B cell (primary cell): ENCODE measurements at regions not wholly inside any gene's neighbourhood (a gene's known extent, or its start where the extent isn't known, plus 50 kb on each side); places are given as distances from the start of the nearest gene placed in this dataset.

Experiments used
- ATAC-seq: fragments of 200-7000 bp; cut with Tn5 transposase; one replicate; pipeline ENCODE4 v1.10.0; 2021; ENCODE audit warnings: low read depth, mild to moderate bottlenecking, moderate number of reproducible peaks, moderate library complexity
- CTCF ChIA-PET: fragments of 350-600 bp; sonication (Branson Sonifier 250); formaldehyde crosslinking; loops from one replicate; lab custom pipeline; 2021; ENCODE audit warnings: antibody characterized with exemption, inconsistent platforms; lab: Charles Lee
- POLR2A ChIA-PET: fragments of 350-600 bp; sonication (Branson Sonifier 250); formaldehyde crosslinking; loops from one replicate; lab custom pipeline; 2021; ENCODE audit warnings: antibody characterized with exemption; lab: Charles Lee
- DNase-seq: peaks from one replicate; pipeline ENCODE4 v3.0.0; 2013
- H2AFZ ChIP-seq: 2 replicates; pipeline ENCODE4 v1.6.1; 2012; ENCODE audit warnings: mild to moderate bottlenecking, low read depth, low read length; ENCODE audit not compliant: insufficient read depth, poor library complexity, severe bottlenecking
- H3K27ac ChIP-seq, 2 donors: 1 replicate in 1 of 2; 2 replicates in 1 of 2; pipeline ENCODE4 v1.5.1; 2012 to 2013; ENCODE audit warnings: low read length in 2 of 2, mild to moderate bottlenecking in 2 of 2, moderate library complexity in 1 of 2
- H3K27me3 ChIP-seq, 4 experiments: fragments of 200-600 bp in 1 of 4; sonication (generic) in 1 of 4; replicated peaks in 1 of 4; 1 replicate in 2 of 4; 2 replicates in 2 of 4; pipeline versions ENCODE4 v1.6.1 to v1.7.0; 2013 to 2016; ENCODE audit warnings: low read length in 3 of 4, mild to moderate bottlenecking in 2 of 4, mixed read lengths in 1 of 4, moderate library complexity in 1 of 4; ENCODE audit not compliant: insufficient read depth in 4 of 4, control insufficient read depth in 3 of 4; ENCODE audit errors: control extremely low read depth in 1 of 4
- H3K36me3 ChIP-seq, 2 experiments: replicated peaks in 1 of 2; 1 replicate in 1 of 2; 2 replicates in 1 of 2; pipeline versions ENCODE4 v1.6.1 to v1.7.1; 2013; ENCODE audit warnings: low read length in 1 of 2; ENCODE audit not compliant: insufficient read depth in 2 of 2, control insufficient read depth in 1 of 2; ENCODE audit errors: control extremely low read depth in 1 of 2, extremely low read depth in 1 of 2
- H3K4me1 ChIP-seq, 2 donors: fragments of 200-600 bp in 1 of 2; sonication (generic) in 1 of 2; 1 replicate in 1 of 2; 2 replicates in 1 of 2; pipeline versions ENCODE4 v1.5.1 to v1.6.1; 2013 to 2017; ENCODE audit warnings: low read length in 2 of 2; ENCODE audit not compliant: control insufficient read depth in 2 of 2, insufficient read depth in 2 of 2
- H3K4me2 ChIP-seq: replicated peaks from 2 replicates; pipeline ENCODE3; 2012; ENCODE audit warnings: mild to moderate bottlenecking, low read depth, low read length; ENCODE audit not compliant: poor library complexity, severe bottlenecking
- H3K4me3 ChIP-seq, 5 experiments: fragments of 200-600 bp in 1 of 5; sonication (generic) in 1 of 5; 1 replicate in 3 of 5; 2 replicates in 2 of 5; pipeline versions ENCODE4 v1.5.1 to v1.7.0; 2011 to 2016; ENCODE audit warnings: low read length in 4 of 5, mild to moderate bottlenecking in 4 of 5, low read depth in 2 of 5, control low read depth in 1 of 5, moderate library complexity in 1 of 5; ENCODE audit not compliant: insufficient read depth in 1 of 5; ENCODE audit errors: control extremely low read depth in 1 of 5, extremely low read depth in 1 of 5
- H3K79me2 ChIP-seq: fragments of 200-600 bp; sonication (generic); one replicate; pipeline ENCODE4 v1.6.0; 2016; ENCODE audit warnings: low read length; ENCODE audit not compliant: control insufficient read depth, insufficient read depth
- H3K9ac ChIP-seq: fragments of 200-600 bp; sonication (generic); 2 replicates; pipeline ENCODE4 v1.6.1; 2017; ENCODE audit warnings: mild to moderate bottlenecking, low read length, moderate library complexity
- H3K9me3 ChIP-seq, 3 donors: one replicate each; pipeline versions ENCODE4 v1.6.1 to v1.7.1; 2013; ENCODE audit warnings: low read length in 2 of 3; ENCODE audit not compliant: control insufficient read depth in 2 of 3, insufficient read depth in 1 of 3; ENCODE audit errors: control extremely low read depth in 1 of 3
- H4K20me1 ChIP-seq: 2 replicates; pipeline ENCODE4 v1.6.0; 2012; ENCODE audit warnings: mild to moderate bottlenecking, low read length; ENCODE audit not compliant: insufficient read depth, control insufficient read depth, poor library complexity, severe bottlenecking
- H3K27ac Mint-ChIP-seq: one replicate; pipeline ENCODE4 v1.8.0; 2021; ENCODE audit warnings: mixed read lengths
- H3K27me3 Mint-ChIP-seq: one replicate; pipeline ENCODE4 v1.8.0; 2021; ENCODE audit warnings: mixed read lengths
- H3K4me1 Mint-ChIP-seq: one replicate; pipeline ENCODE4 v1.8.0; 2021; ENCODE audit warnings: mixed read lengths
- H3K4me3 Mint-ChIP-seq: one replicate; pipeline ENCODE4 v1.8.0; 2021; ENCODE audit warnings: mixed read lengths
- H3K9me3 Mint-ChIP-seq: one replicate; pipeline ENCODE4 v1.8.0; 2022; ENCODE audit warnings: mixed read lengths; ENCODE audit not compliant: insufficient read depth
- CTCF ChIP-seq: fragments of 200-600 bp; IDR thresholded peaks from one replicate; pipeline ENCODE4 v1.8.0; 2022; ENCODE audit warnings: antibody characterized with exemption, mild to moderate bottlenecking
- EZH2 ChIP-seq: IDR thresholded peaks from 2 replicates; pipeline ENCODE4 v1.6.1; 2012; ENCODE audit warnings: borderline replicate concordance, low read depth, mild to moderate bottlenecking, moderate library complexity, low read length; ENCODE audit not compliant: insufficient read depth, poor library complexity, severe bottlenecking
- WGBS: methylation state at CpG from one replicate; pipeline ENCODE4 v1.1.5; 2013; ENCODE audit warnings: missing lambda C conversion rate; ENCODE audit not compliant: insufficient coverage; 5-methylcytosine and 5-hydroxymethylcytosine counted together
- intact Hi-C: fragments of 100-400 bp; cut with micrococcal nuclease; formaldehyde crosslinking; loops from one replicate; pipeline ENCODE4 v1.10.0; 2022

DNA sequence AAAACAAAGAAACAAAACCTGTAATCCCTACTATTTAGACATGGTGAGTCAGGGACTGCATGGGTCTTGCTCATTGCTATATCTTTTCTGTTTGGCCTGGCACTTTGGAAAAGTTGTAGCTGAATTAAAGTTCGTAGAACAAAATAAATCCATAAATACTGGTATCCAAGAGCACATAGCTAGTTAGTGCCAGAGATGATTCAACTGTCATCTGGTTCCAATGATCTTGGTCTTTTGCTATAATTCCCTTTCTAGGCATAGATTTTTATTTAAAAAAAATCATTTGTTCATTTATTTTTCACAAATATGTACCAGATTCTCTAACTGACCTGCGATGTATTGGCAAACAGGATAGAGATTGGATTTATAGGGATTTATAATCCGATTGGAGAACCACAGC lies 1436.1 kb upstream of the GOT2 start:
- Mint-ChIP-seq H3K27ac (no peak overlapping the region), H3K27me3 (no peaks in the 10 kb centered on the region), H3K4me1 (no peaks in the 10 kb centered on the region), H3K9me3 (peaks cover 4% of the 10 kb centered on the region), H3K4me3 (no peak overlapping the region)
- no peak overlapping the region for H2AFZ ChIP-seq
- ATAC-seq (no peak), DNase-seq (no peak)
- ChIA-PET POLR2A (no interaction called here), CTCF (interaction anchor here (0.7 kb wide), 1 partner anchor 23 kb away, joined by 3 read pairs; no protein-coding TSS in a partner anchor)
- H3K4me3 ChIP-seq = no peak overlapping the region
- H3K4me1 ChIP-seq = no peaks in the 10 kb centered on the region
- no peak overlapping the region for H3K9ac ChIP-seq
- H3K27ac ChIP-seq = no peak overlapping the region
- no CpG with 5 or more reads among the region's 3 CpGs for WGBS
- no peaks in the 10 kb centered on the region for H3K79me2 ChIP-seq
- no peak overlapping the region for H3K4me2 ChIP-seq
- peaks cover 0 to 4% (median 1%) of the 10 kb centered on the region in 3 donors for H3K9me3 ChIP-seq
- TF ChIP-seq CTCF = no peak
- no peak for TF ChIP-seq EZH2
- no peaks in the 10 kb centered on the region for H3K27me3 ChIP-seq
- no peaks in the 10 kb centered on the region for H4K20me1 ChIP-seq
- intact Hi-C loops = no loop called here
- H3K36me3 ChIP-seq = no peaks in the 10 kb centered on the region

DNA sequence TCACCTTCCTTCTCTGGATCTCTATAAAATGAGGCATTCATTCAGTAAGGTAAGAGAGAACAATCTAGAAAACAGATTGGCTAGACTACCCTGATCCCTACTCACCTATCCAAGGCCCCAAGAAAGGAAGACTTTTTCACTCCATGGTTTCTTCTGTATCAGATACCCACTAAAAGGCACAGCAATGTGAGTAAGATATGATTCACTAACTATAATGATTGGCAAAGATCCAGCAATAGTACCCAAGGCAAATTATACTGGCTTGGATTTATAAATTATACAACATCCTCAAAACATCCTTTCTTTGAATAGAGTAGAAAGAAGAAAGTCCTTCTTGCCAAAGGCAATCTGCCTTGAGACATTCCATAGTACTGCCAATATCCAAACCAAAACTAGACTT lies 1432.0 kb upstream of the GOT2 start:
- ChIA-PET POLR2A (no interaction called here), CTCF (no interaction called here)
- Histone ChIP-seq H3K4me2 (no peak overlapping the region), H3K27ac (no peak overlapping the region), H3K4me3 (no peak overlapping the region), H3K4me1 (no peaks in the 10 kb centered on the region), H4K20me1 (no peaks in the 10 kb centered on the region), H3K9me3 (peaks cover 0 to under 1% (median 0%) of the 10 kb centered on the region in 3 donors), H3K36me3 (no peaks in the 10 kb centered on the region), H2AFZ (no peak overlapping the region), H3K27me3 (no peaks in the 10 kb centered on the region), H3K79me2 (no peaks in the 10 kb centered on the region), H3K9ac (no peak overlapping the region)
- no peak for DNase-seq
- Mint-ChIP-seq H3K27me3 (no peaks in the 10 kb centered on the region), H3K27ac (no peak overlapping the region), H3K9me3 (no peaks in the 10 kb centered on the region), H3K4me3 (no peak overlapping the region), H3K4me1 (no peaks in the 10 kb centered on the region)
- TF ChIP-seq EZH2 (no peak), CTCF (no peak)
- intact Hi-C loops = no loop called here
- ATAC-seq = no peak
